Fibroblast of pulmonary artery (primary cell): ENCODE measurements at regions not wholly inside any gene's neighbourhood (a gene's known extent, or its start where the extent isn't known, plus 50 kb on each side); places are given as distances from the start of the nearest gene placed in this dataset.

Experiments
- DNase-seq: peaks from one replicate; pipeline ENCODE4 v3.0.0-alpha.2; 2010; ENCODE audit warnings: low read depth
- H3K4me3 ChIP-seq: replicated peaks from 2 replicates; pipeline ENCODE4 v1.5.1; 2011; ENCODE audit warnings: low read depth, mild to moderate bottlenecking, control low read depth, low read length, moderate library complexity
- TF ChIP-seq, protein P1 (sequence below): IDR thresholded peaks from 2 replicates; pipeline ENCODE4 v1.5.1; 2011; ENCODE audit warnings: mild to moderate bottlenecking, control low read depth, low read length, inconsistent platforms; ENCODE audit errors: missing control alignments

DNA sequence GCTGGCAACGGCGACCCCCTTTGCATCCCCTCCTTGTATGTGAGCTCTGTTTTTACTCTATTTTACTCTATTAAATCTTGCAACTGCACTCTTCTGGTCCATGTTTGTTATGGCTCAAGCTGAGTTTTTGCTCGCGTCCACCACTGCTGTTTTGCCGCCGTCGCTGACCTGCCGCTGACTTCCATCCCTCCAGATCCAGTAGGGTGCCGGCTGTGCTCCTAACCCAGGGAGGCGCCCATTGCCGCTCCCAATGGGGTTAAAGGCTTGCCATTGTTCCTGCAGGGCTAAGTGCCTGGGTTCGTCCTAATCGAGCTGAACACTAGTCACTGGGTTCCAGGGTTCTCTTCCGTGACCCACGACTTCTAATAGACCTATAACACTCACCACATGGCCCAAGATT, 2704.4 kb downstream of the PCDH9 start:
- TF ChIP-seq, protein P1, sequence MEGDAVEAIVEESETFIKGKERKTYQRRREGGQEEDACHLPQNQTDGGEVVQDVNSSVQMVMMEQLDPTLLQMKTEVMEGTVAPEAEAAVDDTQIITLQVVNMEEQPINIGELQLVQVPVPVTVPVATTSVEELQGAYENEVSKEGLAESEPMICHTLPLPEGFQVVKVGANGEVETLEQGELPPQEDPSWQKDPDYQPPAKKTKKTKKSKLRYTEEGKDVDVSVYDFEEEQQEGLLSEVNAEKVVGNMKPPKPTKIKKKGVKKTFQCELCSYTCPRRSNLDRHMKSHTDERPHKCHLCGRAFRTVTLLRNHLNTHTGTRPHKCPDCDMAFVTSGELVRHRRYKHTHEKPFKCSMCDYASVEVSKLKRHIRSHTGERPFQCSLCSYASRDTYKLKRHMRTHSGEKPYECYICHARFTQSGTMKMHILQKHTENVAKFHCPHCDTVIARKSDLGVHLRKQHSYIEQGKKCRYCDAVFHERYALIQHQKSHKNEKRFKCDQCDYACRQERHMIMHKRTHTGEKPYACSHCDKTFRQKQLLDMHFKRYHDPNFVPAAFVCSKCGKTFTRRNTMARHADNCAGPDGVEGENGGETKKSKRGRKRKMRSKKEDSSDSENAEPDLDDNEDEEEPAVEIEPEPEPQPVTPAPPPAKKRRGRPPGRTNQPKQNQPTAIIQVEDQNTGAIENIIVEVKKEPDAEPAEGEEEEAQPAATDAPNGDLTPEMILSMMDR: no peak
- H3K4me3 ChIP-seq: no peak overlapping the region
- DNase-seq: no peak

DNA sequence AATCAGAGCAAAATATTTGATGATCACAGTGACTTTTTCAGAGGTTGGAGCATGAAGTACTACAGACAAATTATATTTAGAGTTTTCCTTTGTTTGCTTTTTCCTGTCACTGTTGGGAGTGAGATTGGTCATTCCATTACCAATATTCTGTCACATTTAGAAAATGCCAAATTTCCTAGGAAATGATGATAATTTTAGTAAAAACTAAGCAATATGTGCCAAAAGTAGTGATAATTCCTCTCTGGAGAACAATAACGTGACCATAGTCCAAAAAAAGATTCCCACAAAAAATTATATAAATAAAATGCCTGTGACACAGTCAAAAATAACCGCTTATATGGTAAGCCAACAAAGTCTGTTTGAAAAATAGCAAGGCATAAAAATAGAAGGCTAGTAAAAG, 2719.4 kb downstream of the PCDH9 start:
- no peak for DNase-seq
- no peak overlapping the region for H3K4me3 ChIP-seq
- TF ChIP-seq, protein P1: no peak

DNA sequence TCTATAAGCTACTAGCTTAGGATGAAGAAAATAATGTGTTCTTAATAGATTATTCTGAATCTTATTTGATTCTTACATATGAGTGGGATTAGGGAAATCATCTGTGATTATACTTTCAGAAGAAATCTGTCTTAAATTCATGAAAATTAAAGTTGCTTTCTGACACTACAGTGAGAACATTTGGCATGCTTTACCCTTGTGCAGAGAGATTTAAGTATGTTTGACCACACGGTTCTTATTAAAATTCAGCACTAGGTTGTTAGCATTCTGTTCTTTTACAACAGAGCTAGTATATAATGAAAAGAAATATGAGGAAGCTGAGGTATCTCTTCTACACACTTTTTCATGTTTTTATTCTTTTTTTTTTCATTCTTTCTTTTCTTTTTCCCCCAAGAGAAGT, 2723.9 kb downstream of the PCDH9 start:
- no peak overlapping the region for H3K4me3 ChIP-seq
- no peak for DNase-seq
- TF ChIP-seq, protein P1: no peak

DNA sequence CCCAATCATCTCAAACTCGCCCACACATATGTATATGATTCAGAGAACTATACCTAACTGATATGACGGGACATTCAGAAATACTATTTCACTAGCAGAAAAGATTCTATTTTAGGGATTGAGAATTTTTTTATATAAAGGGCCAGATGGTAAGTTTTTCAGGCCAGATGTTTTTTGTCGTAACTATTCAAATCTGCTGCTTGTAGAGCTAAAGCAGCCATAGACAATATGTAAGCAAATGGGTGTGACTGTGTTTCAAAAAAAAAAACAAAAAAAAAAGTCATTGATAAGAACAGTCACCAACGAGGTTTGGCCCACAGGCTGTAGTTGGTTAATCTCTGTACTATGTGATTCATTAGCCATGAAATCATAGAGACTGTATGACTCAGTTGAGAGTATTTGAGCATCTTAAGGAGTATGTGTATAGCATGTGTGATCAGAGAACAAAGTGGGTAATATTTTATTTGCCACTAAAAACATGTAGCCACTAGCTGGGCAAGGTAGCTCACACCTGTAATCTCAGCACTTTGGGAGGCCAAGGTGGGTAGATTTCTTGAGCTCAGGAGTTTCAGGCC, 2724.7 kb downstream of the PCDH9 start:
- DNase-seq: peak; percentile 54
- no peak overlapping the region for H3K4me3 ChIP-seq
- TF ChIP-seq, protein P1: no peak

DNA sequence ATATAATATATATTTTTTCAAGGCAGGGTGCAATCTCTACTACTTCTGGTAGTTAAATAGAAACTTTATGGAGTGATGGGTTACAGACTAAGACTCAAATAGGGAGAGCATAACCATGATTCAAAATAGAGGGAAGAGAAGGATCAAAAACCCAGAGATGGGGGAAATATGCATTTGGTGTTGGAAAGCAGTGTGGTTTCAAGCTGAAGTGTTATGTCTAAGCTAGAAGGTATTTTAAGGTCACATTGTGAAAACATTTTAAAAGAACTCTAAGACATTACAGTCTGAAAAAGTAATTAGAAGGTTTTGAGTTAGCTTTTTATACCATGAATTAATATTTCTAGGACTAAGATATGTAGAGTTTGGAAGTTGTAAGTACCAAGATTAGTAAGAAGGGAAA, 2741.4 kb downstream of the PCDH9 start:
- TF ChIP-seq, protein P1: no peak
- DNase-seq: no peak
- no peak overlapping the region for H3K4me3 ChIP-seq

DNA sequence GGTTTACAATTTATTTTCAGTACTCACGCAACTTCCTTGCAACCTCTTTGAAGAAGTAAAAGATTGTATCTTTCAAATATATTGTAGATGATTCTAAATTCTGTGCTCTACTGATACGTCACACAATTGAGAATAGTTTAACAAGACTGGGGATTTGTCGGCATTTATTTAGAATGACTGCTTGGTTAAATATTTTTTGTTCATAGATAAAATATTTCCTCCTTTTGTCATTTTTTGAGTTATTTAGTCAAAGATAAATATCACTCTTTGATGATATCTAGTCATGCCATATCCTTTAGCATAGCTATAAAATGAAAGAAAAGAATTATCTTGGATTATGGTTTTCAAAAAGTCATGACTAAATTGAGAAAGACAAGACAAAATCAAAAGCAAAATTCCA, 2747.8 kb downstream of the PCDH9 start:
- DNase-seq: no peak
- H3K4me3 ChIP-seq: no peak overlapping the region
- TF ChIP-seq, protein P1: no peak

DNA sequence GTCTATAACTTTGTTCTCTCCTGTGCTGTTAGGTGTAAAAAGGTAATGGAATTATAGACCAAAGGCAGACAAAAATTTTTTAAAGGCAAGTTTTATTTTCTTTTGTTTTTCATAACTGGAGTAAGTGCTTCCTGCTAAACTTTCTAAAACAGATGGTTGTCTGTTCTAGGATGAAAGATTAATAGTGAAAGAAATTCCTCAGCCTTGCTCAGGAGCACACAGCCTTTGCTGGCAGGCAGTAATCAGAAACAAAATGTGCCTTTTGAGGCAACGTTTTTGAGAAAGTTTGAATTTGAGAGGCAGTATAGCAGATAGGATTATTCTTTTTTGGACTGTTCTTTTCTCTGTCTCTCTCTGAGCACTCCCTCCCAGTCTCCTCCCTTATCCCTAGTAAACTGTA, 2749.5 kb downstream of the PCDH9 start:
- TF ChIP-seq, protein P1: no peak
- H3K4me3 ChIP-seq: no peak overlapping the region
- no peak for DNase-seq
